ENCODE measurements at regions not wholly inside any gene's neighbourhood (a gene's known extent, or its start where the extent isn't known, plus 50 kb on each side); places are given as distances from the start of the nearest gene placed in this dataset.

GRCh38 chr4:151960449-151961230 is 199.8 kb upstream of the GATB start:
- no peak for TF ChIP-seq CTCF (conservative IDR thresholded peaks at IDR 0.05; ENCODE audit: low read length)
- TF ChIP-seq EZH2phosphoT487 (IDR thresholded peaks at IDR 0.05; ENCODE audit: borderline replicate concordance, low read depth, low read length), result no peak

Data from OCI-LY7 (cell line).